Omental fat pad (tissue), 3 donors: ENCODE measurements at regions not wholly inside any gene's neighbourhood (a gene's known extent, or its start where the extent isn't known, plus 50 kb on each side); places are given as distances from the start of the nearest gene placed in this dataset.

Source experiments
- ATAC-seq: fragments of 150-250 bp; one replicate; pipeline ENCODE4 v1.9.1; 2016; ENCODE audit warnings: mild to moderate bottlenecking, moderate library complexity; ENCODE audit not compliant: low FRiP score
- DNase-seq: peaks from one replicate; pipeline ENCODE4 v3.0.0-alpha.2; 2019; ENCODE audit warnings: low spot score
- CTCF ChIP-seq, 3 donors: fragments of 450-650 bp; IDR thresholded peaks; one replicate each; pipeline ENCODE4 v1.5.1; 2016 to 2017; ENCODE audit warnings: antibody characterized with exemption in 3 of 3, mild to moderate bottlenecking in 3 of 3, moderate library complexity in 2 of 3

GRCh38 chr10:113452146-113452845 lies 100.6 kb upstream of the HABP2 start:
- no peak for TF ChIP-seq CTCF (IDR thresholded peaks at IDR 0.05)
- ATAC-seq (no peak), DNase-seq (no peak)

GRCh38 chr10:113453351-113453750 lies 99.5 kb upstream of the HABP2 start:
- TF ChIP-seq CTCF (IDR thresholded peaks at IDR 0.05) = no peak

GRCh38 chr10:113454341-113455061 lies 98.4 kb upstream of the HABP2 start:
- ATAC-seq (peak; percentile 36), DNase-seq (no peak)
- peak in 1 of 3 donors; percentile 23 for TF ChIP-seq CTCF (IDR thresholded peaks at IDR 0.05)

More at GRCh38 chr10:113453351-113453750, 99.5 kb upstream of the HABP2 start:
- DNase-seq (no peak), ATAC-seq (no peak)

GRCh38 chr10:113455947-113456346 lies 96.9 kb upstream of the HABP2 start:
- TF ChIP-seq CTCF (IDR thresholded peaks at IDR 0.05) = no peak
- DNase-seq (no peak), ATAC-seq (no peak)

GRCh38 chr10:113456741-113457140 lies 96.1 kb upstream of the HABP2 start:
- ATAC-seq = no peak
- no peak for DNase-seq

GRCh38 chr10:113457408-113457807 lies 95.4 kb upstream of the HABP2 start:
- no peak for ATAC-seq
- DNase-seq = no peak
- TF ChIP-seq CTCF (IDR thresholded peaks at IDR 0.05) = no peak

More at GRCh38 chr10:113456741-113457140, 96.1 kb upstream of the HABP2 start:
- TF ChIP-seq CTCF (IDR thresholded peaks at IDR 0.05) = no peak

GRCh38 chr10:113458451-113458850 lies 94.4 kb upstream of the HABP2 start:
- TF ChIP-seq CTCF (IDR thresholded peaks at IDR 0.05) = no peak
- DNase-seq (no peak), ATAC-seq (no peak)
